ENCODE measurements at regions not wholly inside any gene's neighbourhood (a gene's known extent, or its start where the extent isn't known, plus 50 kb on each side); places are given as distances from the start of the nearest gene placed in this dataset.

DNA sequence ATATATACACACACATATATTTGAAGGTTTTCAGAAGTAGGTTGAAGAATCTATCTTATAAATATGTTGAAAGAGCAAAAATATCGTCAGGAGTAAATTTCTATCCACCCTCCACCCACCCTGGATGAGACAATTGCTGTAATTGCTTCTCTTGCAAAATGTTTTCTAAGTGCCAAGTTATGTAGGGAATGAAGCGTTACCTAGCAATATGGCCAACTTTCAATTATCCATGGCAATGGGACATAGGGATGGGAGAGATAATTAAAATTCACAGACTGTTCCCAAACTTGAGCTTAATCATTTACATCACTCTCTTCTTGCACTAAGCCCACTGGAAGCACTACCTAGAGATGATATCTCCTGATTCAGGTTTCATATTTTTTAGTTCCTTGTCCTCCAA, 806.2 kb upstream of the RAG2 start:
- TF ChIP-seq, protein P1, sequence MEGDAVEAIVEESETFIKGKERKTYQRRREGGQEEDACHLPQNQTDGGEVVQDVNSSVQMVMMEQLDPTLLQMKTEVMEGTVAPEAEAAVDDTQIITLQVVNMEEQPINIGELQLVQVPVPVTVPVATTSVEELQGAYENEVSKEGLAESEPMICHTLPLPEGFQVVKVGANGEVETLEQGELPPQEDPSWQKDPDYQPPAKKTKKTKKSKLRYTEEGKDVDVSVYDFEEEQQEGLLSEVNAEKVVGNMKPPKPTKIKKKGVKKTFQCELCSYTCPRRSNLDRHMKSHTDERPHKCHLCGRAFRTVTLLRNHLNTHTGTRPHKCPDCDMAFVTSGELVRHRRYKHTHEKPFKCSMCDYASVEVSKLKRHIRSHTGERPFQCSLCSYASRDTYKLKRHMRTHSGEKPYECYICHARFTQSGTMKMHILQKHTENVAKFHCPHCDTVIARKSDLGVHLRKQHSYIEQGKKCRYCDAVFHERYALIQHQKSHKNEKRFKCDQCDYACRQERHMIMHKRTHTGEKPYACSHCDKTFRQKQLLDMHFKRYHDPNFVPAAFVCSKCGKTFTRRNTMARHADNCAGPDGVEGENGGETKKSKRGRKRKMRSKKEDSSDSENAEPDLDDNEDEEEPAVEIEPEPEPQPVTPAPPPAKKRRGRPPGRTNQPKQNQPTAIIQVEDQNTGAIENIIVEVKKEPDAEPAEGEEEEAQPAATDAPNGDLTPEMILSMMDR (IDR thresholded peaks at IDR 0.05): no peak
- TF ChIP-seq POLR2A (IDR thresholded peaks at IDR 0.05) (no peak), EP300 (IDR thresholded peaks at IDR 0.05) (no peak), POLR2AphosphoS5 (IDR thresholded peaks at IDR 0.05) (no peak)

Measured in stomach (tissue), 4 donors.